OCI-LY7 (cell line): ENCODE measurements at regions not wholly inside any gene's neighbourhood (a gene's known extent, or its start where the extent isn't known, plus 50 kb on each side); places are given as distances from the start of the nearest gene placed in this dataset.
"Not testable (repeated sequence)": the region's sequence is repeated elsewhere in the genome, so short reads cannot be mapped to it uniquely, and the experiment has no call there.

Experiments
- BruUV-seq: library from RNA; stranded (reverse); fragments of 400-500 nt; replicated peaks from 2 replicates; lab custom pipeline; 2021; lab: Mats Ljungman, UMichigan
- CTCF ChIA-PET: fragments of 300-600 bp; sonication (Branson Sonifier 250); formaldehyde crosslinking; loops from one replicate; lab custom pipeline; 2022; ENCODE audit warnings: antibody characterized with exemption; ENCODE audit not compliant: unreplicated experiment; lab: Charles Lee
- POLR2A ChIA-PET: fragments of 300-600 bp; sonication (Branson Sonifier 250); formaldehyde crosslinking; loops from one replicate; lab custom pipeline; 2022; ENCODE audit warnings: antibody characterized with exemption; lab: Charles Lee
- DNase-seq: peaks from one replicate; pipeline ENCODE4 v3.0.0-alpha.2; 2015; ENCODE audit warnings: low spot score
- H2AFZ ChIP-seq: fragments of 200-600 bp; sonication (generic), shearing (Covaris generic); 2 replicates; pipeline ENCODE4 v1.6.1; 2014; ENCODE audit warnings: mild to moderate bottlenecking, antibody characterized with exemption, low read length, moderate library complexity
- H3K27ac ChIP-seq: fragments of 200-600 bp; sonication (generic); 2 replicates; pipeline ENCODE4 v1.5.1; 2014; ENCODE audit warnings: mixed run types, low read depth, mild to moderate bottlenecking, moderate library complexity, low read length, inconsistent platforms; ENCODE audit not compliant: poor library complexity, severe bottlenecking
- H3K36me3 ChIP-seq: fragments of 200-600 bp; sonication (generic); 2 replicates; pipeline ENCODE4 v1.6.1; 2014; ENCODE audit warnings: mild to moderate bottlenecking, antibody characterized with exemption, low read length, moderate library complexity, mixed read lengths; ENCODE audit not compliant: insufficient read depth
- H3K4me1 ChIP-seq: fragments of 200-600 bp; sonication (generic); 2 replicates; pipeline ENCODE4 v1.5.1; 2014; ENCODE audit warnings: mild to moderate bottlenecking, low read length; ENCODE audit not compliant: insufficient read depth, poor library complexity, severe bottlenecking
- H3K4me2 ChIP-seq: fragments of 200-600 bp; sonication (generic); 2 replicates; pipeline ENCODE4 v1.6.1; 2014; ENCODE audit warnings: mild to moderate bottlenecking, low read length
- H3K4me3 ChIP-seq: fragments of 200-600 bp; sonication (generic); 2 replicates; pipeline ENCODE4 v1.5.1; 2014; ENCODE audit warnings: mild to moderate bottlenecking, low read depth, low read length; ENCODE audit not compliant: poor library complexity, severe bottlenecking
- H3K79me2 ChIP-seq: fragments of 200-600 bp; sonication (generic); 2 replicates; pipeline ENCODE4 v1.6.1; 2016; ENCODE audit warnings: low read depth, mild to moderate bottlenecking, low read length, moderate library complexity, mixed read lengths; ENCODE audit not compliant: insufficient read depth
- H3K9me2 ChIP-seq: fragments of 200-600 bp; sonication (generic); 2 replicates; pipeline ENCODE4 v1.6.1; 2016; ENCODE audit warnings: mild to moderate bottlenecking, low read length, mixed read lengths; ENCODE audit not compliant: insufficient read depth
- H3K9me3 ChIP-seq: fragments of 200-600 bp; sonication (generic); 2 replicates; pipeline ENCODE4 v1.6.1; 2014; ENCODE audit warnings: mild to moderate bottlenecking, mixed run types, low read length, mixed read lengths
- H4K20me1 ChIP-seq: fragments of 200-600 bp; sonication (generic); 2 replicates; pipeline ENCODE4 v1.6.1; 2014; ENCODE audit warnings: mild to moderate bottlenecking, antibody characterized with exemption, low read length, moderate library complexity, mixed read lengths; ENCODE audit not compliant: insufficient read depth
- EZH2phosphoT487 ChIP-seq: fragments of 200-600 bp; sonication (generic); IDR thresholded peaks from 2 replicates; pipeline ENCODE4 v1.6.1; 2018; ENCODE audit warnings: low read depth, borderline replicate concordance, mild to moderate bottlenecking, mixed run types, antibody characterized with exemption, low read length, moderate library complexity, mixed read lengths
- intact Hi-C: fragments of 100-400 bp; cut with micrococcal nuclease; formaldehyde crosslinking; loops from one replicate; pipeline ENCODE4 v1.10.0; 2022; ENCODE audit not compliant: unreplicated experiment
- TF ChIP-seq, protein P1 (sequence below): fragments of 200-600 bp; sonication (generic); conservative IDR thresholded peaks from 2 replicates; pipeline ENCODE4 v1.5.1; 2014; ENCODE audit warnings: mild to moderate bottlenecking, antibody characterized with exemption, low read length, moderate library complexity, mixed read lengths

- Histone ChIP-seq H3K9me2 (no peaks in the 10 kb centered on the region), H4K20me1 (no peaks in the 10 kb centered on the region), H2AFZ (no peak overlapping the region), H3K4me2 (no peak overlapping the region), H3K4me1 (no peaks in the 10 kb centered on the region), H3K9me3 (no peaks in the 10 kb centered on the region), H3K4me3 (no peak overlapping the region), H3K27ac (no peak overlapping the region), H3K79me2 (no peaks in the 10 kb centered on the region), H3K36me3 (no peaks in the 10 kb centered on the region)
- DNase-seq, result no peak
- intact Hi-C loops, result no loop called here
- POLR2A ChIA-PET, result no interaction called here
- TF ChIP-seq EZH2phosphoT487, result no peak
- TF ChIP-seq, protein P1, sequence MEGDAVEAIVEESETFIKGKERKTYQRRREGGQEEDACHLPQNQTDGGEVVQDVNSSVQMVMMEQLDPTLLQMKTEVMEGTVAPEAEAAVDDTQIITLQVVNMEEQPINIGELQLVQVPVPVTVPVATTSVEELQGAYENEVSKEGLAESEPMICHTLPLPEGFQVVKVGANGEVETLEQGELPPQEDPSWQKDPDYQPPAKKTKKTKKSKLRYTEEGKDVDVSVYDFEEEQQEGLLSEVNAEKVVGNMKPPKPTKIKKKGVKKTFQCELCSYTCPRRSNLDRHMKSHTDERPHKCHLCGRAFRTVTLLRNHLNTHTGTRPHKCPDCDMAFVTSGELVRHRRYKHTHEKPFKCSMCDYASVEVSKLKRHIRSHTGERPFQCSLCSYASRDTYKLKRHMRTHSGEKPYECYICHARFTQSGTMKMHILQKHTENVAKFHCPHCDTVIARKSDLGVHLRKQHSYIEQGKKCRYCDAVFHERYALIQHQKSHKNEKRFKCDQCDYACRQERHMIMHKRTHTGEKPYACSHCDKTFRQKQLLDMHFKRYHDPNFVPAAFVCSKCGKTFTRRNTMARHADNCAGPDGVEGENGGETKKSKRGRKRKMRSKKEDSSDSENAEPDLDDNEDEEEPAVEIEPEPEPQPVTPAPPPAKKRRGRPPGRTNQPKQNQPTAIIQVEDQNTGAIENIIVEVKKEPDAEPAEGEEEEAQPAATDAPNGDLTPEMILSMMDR, result 0 out of 2 replicates have a peak, but pooled peaks have one; percentile 20
- BruUV-seq, result no TSS peak
- CTCF ChIA-PET, result no interaction called here
These were observed 288.2 kb upstream of the MAGI2 start for GRCh38 chr7:79741684-79742083.

- Histone ChIP-seq H3K36me3 (no peaks in the 10 kb centered on the region), H2AFZ (no peak overlapping the region), H4K20me1 (no peaks in the 10 kb centered on the region), H3K9me3 (no peaks in the 10 kb centered on the region), H3K79me2 (no peaks in the 10 kb centered on the region), H3K27ac (no peak overlapping the region), H3K4me3 (no peak overlapping the region), H3K4me2 (no peak overlapping the region), H3K4me1 (no peaks in the 10 kb centered on the region), H3K9me2 (no peaks in the 10 kb centered on the region)
- no peak for DNase-seq
- CTCF ChIA-PET, result no interaction called here
- TF ChIP-seq EZH2phosphoT487, result no peak
- TF ChIP-seq, protein P1, result no peak
- POLR2A ChIA-PET, result no interaction called here
- intact Hi-C loops, result no loop called here
- no TSS peak for BruUV-seq
These were observed 286.6 kb upstream of the MAGI2 start for GRCh38 chr7:79740076-79740475.

DNA sequence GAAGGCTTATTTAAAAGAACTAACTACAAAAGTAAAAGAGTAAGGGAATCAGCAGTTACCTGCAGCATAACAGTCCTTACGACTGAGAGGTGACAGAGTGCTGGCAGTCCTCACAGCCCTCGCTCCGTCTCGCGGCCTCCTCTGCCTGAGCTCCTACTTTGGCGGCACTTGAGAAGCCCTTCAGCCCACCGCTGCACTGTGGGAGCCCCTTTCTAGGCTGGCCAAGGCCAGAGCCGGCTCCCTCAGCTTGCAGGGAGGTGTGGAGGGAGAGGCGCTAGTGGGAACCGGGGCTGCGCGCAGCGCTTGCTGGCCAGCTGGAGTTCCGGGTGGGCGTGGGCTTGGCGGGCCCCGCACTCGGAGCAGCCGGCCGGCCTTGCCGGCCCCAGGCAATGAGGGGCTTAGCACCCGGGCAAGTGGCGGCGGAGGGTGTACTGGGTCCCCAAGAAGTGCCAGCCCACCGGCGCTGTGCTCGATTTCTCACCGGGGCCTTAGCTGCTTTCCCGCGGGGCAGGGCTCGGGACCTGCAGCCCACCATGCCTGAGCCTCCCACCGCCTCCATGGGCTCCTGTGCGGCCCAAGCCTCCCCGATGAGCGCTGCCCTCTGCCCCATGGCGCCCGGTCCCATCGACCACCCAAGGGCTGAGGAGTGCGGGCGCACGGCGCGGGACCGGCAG lies 285.7 kb upstream of the MAGI2 start:
- intact Hi-C loops, BruUV-seq, H3K4me1 ChIP-seq, H3K79me2 ChIP-seq, CTCF ChIA-PET, H3K36me3 ChIP-seq, H4K20me1 ChIP-seq, H3K4me2 ChIP-seq, H3K4me3 ChIP-seq, H3K9me3 ChIP-seq, DNase-seq, H2AFZ ChIP-seq, H3K27ac ChIP-seq, POLR2A ChIA-PET, H3K9me2 ChIP-seq: not testable (repeated sequence)
